ENCODE measurements at regions not wholly inside any gene's neighbourhood (a gene's known extent, or its start where the extent isn't known, plus 50 kb on each side); places are given as distances from the start of the nearest gene placed in this dataset.

GRCh38 chr6:14652536-14652935 lies 535.0 kb downstream of the CD83 start:
- no peak for DNase-seq

- DNase-seq = no peak
Measured at GRCh38 chr6:14655201-14656061, 537.9 kb downstream of the CD83 start.

DNA sequence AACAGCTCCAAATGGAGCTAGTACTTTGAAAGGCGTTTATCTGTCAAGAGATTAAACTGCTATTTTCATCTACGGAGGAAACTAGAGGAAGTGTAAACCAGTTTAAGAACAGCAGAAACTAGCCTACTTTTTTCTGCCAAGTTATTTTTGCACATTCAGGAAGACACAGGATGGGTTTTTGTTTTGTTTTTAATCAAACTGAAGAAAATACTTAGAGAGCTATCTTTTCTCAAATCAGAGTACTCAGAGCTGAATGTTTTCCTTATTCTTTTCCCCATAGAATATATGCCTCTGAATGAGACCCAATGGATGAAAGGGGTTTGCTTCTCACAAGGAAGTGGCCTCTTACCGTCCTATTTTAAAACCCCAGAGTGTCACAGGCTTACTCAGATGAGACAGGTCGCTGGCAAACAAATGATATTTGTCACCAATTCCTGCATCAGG lies 538.5 kb downstream of the CD83 start:
- DNase-seq = peak; percentile 48 to 71 (median 65)

DNA sequence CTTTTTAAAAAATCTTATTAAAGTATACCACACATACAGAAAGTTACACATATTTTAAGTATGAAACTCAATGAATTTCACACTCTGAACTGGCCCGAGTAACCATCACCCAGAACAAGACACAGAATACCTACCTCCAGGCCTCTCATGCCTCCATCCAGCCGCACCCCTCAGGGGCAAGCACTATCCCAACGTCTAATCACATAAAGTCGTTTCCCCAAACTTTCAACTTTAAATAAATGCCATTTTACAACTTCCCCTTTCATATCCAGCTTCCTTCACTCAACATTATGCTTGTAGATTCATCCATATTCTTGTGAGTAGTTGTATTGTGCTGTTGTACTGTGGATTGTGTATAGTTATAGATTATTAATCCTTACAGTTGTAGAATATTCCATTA lies 539.1 kb downstream of the CD83 start:
- DNase-seq = peak; percentile 31 to 64 (median 57)

DNA sequence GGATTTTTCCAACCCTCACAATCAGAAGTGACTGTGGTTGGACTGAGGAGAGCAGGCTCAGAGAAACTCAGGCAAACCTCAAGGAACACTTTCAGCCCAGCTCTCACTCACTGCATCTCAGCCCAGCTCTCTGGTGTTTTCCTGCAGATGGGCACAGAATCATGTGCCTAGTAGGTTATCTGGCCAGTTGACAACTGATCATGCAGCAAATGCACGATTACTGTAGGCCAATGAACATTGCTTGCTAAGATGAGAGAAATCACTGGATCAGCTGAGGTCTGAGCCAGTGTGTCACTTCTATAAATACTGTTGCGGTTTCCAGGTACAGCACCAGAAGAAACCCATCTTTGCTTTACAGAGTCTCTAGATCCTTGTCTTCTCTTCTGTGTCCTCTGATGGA lies 540.5 kb downstream of the CD83 start:
- no peak for DNase-seq

DNA sequence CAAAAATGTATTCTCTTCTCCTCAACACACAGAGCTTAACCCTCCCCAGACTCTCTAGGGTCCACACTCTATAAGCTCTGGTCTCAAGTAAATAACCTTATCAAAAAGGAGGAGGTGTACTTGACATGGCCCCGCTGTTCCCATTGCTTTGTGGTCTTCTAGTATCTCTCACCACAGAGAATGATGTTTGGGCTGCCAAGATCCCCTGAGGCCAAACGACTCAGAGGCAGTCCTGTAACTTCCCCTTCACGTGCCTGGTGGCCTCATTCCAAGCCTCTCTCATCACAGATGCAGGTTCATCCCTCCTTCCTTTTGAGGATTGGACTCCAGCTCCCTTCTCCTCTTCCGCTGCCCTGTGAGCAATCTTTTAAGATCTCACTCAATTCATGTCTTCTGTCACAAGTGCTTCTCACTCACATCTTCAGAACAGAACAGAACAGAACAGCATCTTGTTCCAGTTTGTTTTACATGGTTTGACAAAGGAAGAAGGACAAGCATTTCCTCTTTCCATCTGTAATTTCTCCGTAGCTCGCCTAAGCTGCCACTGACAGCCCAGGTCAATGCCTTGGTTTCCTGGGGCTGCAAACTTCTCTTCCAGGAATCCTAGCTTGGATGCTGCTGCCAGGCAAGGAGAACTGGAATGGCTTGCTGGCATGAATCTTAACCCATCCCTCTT lies 541.5 kb downstream of the CD83 start:
- peak; percentile 79 to 82 (median 80) for DNase-seq

DNA sequence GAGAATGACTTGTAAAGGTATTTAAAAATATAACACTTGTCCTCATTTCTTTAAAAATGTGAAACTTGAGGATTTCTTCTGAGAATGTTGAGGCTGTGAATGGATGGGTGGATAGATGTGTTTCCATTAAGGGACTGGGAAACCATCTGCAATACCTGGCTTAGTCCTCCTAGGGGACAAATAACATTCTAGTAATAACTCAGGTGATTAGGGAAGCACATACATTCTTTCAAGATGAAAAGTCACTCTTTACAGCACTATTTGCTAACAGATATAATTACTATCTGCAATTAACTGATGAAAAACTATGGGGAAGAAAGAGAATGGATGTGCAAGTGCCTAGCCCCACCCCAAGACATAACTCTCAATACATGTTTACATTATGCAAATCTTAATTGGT lies 542.3 kb downstream of the CD83 start:
- DNase-seq = no peak

GRCh38 chr6:14660806-14661579 lies 543.4 kb downstream of the CD83 start:
- peak; percentile 91 to 97 (median 95) for DNase-seq

GRCh38 chr6:14661691-14662090 lies 544.1 kb downstream of the CD83 start:
- DNase-seq = no peak

DNA sequence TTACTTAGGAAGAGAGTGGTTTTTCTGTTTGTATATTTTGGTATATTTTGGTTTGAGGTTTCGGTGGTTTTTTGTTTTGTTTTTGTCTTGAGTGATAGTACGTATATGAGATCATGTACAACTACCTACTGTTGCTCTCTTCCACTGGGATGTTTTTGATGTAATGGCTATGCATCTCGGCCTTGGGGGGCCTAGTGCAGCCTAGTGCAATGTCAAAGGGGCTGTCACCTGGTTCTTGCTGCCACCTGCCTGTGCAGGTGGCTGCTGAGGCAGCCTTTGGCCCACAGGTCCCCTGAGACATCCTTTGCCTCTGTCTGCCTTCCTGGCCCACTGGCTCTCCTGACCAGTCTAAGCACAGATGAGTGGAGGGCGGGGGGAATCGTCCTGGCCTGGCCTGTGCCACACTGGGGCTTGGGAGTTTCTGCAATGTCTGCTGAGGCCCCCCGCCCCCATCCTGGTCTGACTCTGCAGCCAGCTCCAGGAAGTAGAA lies 546.6 kb downstream of the CD83 start:
- peak in 1 of 3 donors; percentile 53 for DNase-seq

DNA sequence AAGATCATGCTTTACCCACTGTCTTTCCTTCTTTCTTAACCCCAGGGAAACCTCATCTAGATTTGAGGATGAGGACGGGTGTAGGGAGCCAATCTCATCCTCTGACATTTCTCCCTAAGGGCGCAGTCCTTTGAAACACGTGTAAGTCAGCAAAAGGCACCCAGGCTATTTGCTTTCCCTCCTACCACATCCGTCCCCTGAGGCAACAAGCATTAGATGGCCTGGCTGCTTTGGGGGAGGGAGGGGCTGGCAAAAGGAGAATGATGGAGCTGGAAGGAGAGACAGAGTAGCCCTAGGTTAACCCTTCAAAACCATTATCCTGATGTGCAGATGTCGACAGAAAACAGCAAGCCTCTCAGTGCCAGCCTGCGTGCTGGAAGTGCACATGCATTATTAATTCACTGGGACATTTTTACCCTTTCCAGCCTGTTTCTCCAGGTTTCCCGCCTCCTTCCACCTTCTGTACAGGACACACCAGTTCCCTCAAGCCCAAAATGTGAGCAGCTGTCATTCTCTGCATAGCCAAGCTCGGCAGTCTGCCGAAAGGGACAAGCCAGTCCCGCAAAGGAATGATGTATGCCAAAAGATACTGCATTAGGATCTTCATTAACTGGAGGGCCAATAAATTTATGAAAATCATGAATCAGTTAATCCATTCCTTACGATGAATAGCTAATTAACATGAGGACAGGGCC lies 547.2 kb downstream of the CD83 start:
- peak; percentile 42 to 51 (median 44) for DNase-seq

DNA sequence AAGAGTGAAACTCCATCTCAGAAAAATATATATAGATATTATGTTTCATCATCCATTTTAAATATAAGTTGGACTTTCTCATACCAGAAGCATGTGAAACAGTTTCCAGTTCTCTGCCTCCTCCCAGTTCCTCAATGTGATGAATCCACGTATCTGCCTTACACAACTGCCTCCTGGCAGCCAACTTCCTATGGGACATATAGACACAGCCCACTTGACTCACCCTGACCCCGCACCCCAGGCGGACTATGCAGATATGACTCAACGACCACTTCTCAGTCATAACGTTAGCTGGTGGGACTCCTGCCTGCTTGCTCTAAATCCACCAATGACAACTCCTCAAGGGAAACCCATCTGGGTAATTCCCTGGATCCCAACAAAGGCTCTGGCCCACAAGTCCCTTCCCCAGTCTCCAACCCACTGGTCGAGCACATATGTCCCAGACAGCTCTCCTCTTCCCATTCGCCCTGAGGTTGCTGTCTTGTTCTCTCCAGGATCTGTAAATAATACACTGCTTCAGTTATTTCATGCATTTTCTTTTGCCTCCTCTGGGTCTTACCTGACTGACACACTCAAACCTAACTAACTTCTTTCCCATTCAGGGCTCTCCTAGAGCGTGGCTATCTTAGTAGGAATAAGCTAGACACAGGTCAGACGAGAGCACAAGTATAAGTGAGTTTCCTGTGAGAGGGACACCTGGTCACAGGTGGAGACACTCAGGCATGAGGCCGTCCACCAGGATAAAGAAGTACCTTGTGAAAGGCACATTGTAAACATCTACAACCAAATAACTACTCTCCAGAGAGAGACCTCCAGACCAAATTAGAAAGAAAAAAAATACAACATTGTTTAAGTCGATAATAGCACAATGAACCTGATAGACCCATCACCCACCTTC lies 548.5 kb downstream of the CD83 start:
- DNase-seq = peak; percentile 97 to 100 (median 99)

GRCh38 chr6:14670806-14671205 lies 553.2 kb downstream of the CD83 start:
- DNase-seq = peak in 2 of 3 donors; percentile 34 to 43

DNA sequence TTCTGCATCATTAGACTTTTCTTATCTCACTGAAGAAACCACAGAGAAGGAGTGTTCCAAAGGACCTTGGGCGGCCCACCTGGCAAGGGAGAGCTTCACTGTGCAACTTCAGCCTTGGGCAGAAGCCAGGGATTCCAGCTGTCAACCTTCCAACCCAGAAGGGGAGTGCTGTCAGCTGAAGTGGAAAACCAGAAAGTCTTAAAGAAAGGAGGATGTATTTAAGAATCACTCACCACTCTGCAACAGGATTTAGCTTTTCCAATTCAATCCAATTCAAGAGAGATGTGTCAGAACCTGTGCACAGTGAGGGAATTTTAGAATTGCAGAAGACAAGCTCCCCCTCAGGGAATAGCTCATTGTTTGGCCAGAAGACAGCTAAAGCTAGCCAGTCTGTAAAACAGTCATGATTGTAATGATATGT lies 553.7 kb downstream of the CD83 start:
- DNase-seq = peak; percentile 68 to 86 (median 73)

GRCh38 chr6:14671937-14672336 lies 554.4 kb downstream of the CD83 start:
- no peak for DNase-seq

DNA sequence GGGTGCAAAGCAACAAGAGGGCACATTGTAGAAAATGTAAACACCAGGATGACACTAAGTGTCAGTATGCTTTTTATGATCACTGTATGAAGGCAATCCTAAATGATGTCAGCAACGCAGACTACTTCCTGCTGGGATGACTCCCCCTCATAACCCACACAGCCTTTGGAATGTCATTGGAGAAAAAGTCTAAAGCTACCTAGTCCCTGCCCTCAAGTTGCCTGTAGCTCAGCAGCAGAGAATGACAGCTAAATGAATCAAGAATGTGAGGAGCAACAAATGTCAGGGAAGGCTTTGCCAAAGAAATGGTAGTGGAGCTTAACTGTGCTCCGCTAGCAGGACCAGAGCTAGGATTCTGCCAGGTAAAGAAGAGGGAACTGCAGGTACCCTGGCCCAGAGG lies 555.6 kb downstream of the CD83 start:
- no peak for DNase-seq

DNA sequence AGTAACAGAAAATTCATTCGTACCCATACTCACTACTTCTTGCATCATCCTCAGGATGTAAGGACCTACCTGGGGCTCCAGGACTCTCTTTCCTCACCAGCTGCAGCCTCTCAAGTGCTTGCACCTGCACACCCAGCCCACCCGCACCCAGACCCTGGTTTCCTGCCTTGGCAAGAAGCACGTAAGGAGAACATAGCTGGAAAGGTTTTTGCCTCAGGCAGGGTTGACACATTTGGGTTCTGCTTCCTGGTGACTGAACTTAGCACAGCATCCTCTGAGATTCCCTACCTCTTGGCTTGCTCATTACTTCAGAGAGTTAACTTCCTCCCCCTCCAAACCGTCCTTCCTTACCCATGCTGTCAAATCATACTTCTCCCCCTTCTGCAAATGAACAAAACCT lies 556.9 kb downstream of the CD83 start:
- DNase-seq = peak in 2 of 3 donors; percentile 37 to 38

- DNase-seq = no peak
Measured at GRCh38 chr6:14674867-14675648, 557.5 kb downstream of the CD83 start.

DNA sequence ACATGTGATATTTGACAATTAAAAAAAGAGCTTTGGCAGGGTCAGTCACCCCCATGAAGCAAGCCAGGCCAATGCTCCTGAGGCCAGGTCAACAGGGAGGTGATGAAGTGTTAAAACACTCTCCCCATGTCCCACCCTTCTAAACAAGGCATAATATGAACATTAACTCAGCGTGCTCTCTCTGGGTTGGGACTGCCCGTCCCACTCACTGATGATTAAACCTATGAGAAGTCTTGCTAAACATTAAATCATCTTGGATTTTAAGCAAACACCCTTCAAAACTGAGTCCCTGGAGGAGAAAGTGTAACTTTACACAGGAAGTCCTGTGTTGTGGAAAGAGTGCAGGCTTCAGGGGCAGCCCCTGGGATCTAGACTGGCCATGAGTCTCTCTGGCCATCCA lies 558.5 kb downstream of the CD83 start:
- DNase-seq = peak; percentile 61 to 85 (median 78)

- DNase-seq = no peak
Measured at GRCh38 chr6:14676977-14677781, 559.6 kb downstream of the CD83 start.
